HG02610 (cell line): ENCODE measurements at regions not wholly inside any gene's neighbourhood (a gene's known extent, or its start where the extent isn't known, plus 50 kb on each side); places are given as distances from the start of the nearest gene placed in this dataset.

ENCODE experiments used
- ATAC-seq: cut with Tn5 transposase; IDR thresholded peaks from one replicate; pipeline ENCODE4 v1.9.1; 2021; ENCODE audit warnings: mild to moderate bottlenecking, moderate library complexity; ENCODE audit not compliant: unreplicated experiment

DNA sequence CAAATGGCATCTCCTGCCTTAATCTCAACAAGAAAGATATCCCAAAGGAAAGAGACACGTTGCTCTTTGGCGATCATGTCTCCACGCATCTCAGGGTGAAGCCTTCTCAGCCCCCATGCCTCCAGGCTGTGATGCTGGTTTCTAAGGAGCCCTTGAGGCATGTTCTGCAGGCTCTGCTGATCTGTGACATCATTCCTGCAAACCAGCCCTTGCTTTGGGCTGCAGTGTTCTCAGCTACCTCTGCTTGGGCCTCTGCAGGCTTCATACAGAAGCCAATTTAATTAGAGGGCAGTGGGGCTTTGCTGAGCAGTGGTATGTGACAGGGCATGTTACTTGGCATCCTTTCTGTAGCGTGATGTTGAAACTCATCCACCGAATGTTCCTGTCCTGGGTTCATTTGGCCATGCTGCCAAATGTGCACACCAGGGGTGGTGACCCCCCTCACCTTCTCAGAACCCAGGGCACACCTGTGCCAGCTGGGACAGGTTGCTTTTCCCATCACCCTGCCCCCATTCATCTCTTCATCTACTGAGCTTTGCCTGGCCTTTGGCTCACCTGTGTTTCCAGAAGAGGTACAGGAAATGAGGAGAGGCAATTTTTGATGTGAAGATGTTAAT lies 230.9 kb downstream of the TEX29 start:
- no peak for ATAC-seq

DNA sequence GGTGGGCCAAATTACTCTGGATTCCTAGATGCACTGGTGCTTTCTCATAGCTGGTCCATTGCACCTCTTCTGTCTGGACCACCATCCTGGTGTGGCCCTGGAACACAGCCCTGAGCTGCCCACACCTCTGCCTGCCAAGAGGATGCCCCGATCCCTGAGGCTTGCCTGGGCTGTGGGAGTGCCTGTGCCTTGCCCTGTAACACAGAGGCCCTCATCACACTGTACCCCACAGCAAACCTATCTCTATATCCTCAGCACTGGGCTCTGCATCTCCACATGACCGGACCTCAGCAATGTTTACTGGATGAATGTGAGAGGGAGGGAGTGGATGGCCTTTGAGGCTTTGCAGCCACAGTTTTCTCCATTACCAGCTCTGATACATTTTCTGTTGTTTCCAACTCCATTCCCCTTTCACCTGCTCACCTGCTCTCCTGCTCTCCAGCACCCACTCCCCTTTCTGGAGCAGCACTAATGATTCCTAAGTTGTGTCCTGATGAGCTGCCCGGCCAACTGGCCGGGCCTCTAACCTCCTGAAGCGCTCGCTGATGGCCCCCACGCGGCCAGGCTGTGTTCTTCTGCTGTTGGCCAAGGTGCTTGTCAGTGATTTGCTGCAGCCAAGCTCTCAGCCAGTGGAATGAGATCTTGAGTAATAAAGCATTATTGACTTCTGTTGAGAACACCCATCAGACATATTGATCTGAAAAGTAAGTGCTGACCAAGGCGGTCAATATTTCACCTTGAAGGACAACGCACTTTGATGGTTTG lies 232.6 kb downstream of the TEX29 start:
- ATAC-seq, result no peak

DNA sequence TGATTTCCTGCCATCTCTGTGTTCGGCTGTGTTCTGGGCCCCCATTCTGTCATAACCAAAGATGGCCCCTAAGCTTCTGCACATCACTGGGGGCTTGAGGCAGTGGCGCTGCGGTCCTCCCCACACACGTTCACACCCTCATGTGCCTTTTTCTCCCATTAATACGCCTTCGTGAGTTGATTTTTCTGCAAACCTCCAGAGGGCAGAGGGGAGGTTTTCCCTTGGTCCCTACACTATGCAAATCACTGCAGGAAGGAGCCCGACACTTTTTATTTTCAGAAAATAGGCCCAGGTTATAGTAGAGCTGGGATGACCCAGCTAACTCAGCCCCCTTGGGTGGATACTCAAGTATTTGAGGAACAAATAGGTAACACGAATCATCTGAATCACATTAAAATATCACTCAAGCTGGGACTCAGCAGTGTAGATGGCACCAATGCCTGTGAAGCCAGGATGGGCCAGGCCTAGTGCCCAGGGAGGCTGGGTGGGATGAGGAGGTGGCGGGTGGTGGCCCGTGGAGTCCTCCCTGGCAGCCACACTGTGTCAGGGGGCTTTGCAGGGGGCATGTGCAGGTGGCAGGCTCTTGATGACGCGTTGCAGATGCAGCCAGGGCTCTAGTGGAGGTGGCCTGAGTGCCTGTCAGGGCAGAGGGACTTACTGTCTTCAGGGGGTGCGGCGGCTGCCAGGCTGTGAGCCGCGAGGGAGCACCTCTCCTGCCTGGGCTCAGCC lies 234.3 kb downstream of the TEX29 start:
- ATAC-seq, result no peak

DNA sequence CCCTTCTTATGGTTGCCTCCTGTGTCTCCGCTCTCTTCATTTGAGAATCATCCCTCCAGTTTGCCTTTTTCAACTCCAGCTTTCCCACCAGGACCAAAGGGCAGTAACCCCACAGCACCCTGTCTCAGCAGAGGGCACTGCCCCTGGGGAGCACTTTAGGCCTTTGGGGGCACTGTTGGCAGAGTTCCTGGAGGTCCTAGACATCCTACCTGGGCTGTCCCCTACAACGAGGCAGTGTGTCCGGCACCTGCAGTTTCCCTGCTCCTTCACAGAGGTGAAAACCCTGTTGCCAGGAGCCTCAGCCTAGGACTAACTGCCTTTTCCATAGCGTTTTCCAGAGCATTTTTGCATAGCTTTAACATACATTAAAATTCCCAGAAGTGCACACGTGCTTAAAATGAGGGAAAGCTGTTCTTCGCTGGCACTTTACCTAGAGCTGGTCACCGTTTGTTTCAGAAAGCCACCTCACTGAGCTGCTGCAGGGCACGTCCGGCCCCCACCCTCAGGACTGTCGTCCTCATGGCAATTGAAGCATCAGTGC lies 234.9 kb downstream of the TEX29 start:
- no peak for ATAC-seq

DNA sequence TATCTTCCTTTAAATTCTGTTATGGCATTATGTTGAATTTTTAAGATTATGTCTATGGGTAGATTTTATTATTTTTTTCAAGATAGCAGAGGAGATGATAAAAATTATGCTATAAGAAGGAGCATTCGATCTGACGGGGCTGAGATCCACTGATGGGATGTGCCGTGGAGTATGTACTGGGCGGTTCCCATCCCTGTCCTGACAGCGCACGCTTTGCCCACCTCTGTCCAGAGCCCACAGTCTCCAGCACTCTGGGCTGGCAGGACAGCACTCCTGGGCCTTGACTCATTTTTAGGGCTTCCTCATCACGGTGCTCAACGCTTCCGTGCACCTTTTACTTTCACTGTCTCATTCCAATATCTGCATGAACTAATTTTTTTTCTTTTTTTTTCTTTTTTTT lies 235.5 kb downstream of the TEX29 start:
- ATAC-seq, result no peak

DNA sequence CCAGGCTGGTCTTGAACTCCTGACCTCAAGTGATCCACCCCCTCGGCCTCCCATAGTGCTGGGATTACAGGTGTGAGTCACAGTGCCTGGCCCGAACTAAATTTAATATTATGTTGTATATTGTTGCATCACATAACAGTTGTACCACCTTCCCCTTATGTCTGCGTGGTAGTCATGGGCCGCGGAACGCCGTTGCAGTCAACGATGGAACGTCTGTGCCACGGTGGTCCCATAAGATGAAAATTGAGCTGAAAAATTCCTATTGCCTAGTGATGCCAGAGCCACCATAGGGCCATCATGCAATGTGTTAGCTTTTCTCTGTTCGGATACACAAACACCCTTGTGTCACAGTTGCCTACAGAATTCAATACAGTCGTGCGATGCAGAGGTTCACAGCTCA lies 236.1 kb downstream of the TEX29 start:
- ATAC-seq, result no peak

DNA sequence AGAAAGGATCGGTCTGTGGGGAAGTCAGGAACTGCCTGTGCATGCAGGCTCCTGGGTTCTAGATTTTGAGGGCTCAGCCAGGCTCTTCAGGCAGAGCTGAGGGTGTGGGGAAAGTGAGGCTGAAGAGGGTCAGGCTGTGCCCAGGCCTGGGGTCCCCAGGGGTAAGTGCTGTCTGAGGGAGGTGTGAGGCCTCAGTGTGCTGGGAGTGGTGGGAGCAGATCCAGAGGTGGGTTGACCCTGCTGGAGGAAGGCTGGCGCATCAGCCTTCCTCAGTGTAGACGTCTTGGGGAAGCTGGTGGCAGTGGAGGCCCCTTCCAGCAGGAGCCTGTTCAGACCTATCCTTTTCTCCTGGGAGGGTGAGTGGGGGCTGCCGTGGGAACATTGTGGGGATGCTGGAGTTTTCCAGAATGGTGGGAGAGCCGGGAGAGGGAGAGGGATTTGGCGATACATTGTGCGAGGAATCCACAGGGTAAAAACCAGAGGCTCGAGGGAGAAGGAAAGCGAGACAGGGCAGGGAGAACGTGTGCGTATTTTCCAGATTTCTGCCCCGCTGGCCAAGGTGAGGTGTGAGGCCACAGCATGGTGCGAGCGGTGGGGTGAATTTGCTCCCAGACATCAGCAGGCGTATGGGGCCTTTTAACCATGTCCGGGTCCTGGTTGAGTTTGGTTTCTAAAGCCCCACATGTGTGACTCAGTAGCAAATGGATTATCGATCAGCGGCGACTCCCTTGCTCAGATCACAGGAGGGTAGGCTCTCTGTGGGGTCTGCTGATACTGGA lies 237.7 kb downstream of the TEX29 start:
- no peak for ATAC-seq

DNA sequence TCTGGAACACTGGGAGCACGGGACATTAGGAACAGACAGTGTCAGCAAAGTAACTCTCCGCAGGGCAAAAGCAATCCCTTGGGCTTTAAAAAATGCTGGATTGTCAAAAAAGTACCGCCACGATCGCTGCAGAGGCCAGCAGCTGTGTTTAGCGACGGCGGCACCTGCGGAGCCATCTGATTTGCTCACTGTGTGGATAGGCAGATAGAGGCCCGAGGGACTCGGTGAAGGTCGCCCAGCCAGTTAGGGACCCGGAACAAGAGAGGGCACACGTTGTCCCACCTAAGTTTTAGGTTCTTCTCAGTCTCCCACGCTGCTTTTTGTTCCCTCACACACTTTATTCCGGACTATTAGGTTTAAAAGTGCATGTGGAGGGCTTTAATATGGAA lies 238.3 kb downstream of the TEX29 start:
- ATAC-seq, result no peak

DNA sequence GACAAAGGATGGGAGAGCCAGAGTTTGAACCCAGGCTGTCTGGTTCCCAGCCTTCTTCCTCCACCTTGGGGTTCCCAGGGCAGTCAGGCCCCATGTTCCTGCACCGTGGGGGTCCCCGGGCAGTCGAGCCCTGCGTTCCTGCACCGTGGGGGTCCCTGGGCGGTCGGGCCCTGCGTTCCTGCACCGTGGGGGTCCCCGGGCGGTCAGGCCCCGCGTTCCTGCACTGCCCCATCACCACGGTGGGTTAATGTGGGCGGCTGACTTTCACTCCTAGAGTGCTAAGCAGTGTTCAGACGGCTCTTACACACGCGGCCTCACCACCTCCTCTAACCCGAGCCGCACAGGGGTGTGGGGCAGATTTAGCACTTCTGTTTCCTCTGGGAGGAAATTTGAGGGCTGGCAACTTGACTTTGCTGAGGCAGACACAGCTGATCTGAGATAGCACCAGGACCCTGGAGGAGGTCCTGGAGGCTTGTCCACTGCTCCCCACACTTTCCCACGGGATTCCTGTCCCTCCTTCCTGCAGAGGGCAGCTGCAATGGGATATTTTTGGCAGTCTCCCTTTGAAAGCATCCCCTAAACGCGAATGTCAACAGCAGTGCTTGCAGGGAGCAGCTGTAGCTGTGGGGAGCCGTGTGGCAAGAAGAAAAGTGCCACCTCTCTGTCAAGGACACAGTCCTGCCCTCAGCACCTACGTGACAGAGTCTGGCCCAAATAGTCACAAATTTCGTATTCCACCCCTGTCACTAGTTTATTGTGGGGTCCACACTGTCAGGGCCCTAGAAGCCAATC lies 239.4 kb downstream of the TEX29 start:
- no peak for ATAC-seq

DNA sequence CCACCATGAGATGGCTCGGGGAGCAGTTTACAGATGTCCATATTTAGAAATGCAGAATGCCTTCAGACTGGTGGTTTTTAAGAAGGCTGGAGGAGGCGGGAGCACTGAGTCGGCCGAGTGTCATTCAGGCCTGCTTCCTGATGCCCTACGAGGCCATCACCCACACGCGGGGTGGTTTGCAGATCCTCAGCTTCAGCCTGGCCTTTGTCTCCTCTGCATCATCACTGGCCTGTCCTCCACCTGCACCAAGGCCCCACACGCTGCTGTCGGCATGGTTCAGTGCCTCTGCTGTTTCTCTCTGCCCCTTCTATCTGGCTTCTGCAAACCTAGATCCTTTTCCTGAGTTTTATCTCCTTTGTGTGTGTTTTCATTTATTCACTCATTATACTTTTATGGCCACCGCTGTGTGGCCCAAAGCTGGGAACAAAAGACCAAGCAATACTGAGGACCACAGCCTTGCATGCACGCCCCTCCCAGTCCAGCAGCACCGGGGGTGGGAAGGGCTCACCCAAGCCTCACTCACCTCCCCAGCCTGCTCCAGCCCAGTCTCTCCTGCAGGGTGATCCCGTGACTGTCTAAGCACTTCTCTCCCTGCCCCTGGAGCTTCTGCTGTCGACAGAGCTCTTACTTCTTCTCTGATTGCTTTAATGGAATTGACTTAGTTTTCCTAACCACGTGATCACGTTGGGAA lies 240.8 kb downstream of the TEX29 start:
- no peak for ATAC-seq

DNA sequence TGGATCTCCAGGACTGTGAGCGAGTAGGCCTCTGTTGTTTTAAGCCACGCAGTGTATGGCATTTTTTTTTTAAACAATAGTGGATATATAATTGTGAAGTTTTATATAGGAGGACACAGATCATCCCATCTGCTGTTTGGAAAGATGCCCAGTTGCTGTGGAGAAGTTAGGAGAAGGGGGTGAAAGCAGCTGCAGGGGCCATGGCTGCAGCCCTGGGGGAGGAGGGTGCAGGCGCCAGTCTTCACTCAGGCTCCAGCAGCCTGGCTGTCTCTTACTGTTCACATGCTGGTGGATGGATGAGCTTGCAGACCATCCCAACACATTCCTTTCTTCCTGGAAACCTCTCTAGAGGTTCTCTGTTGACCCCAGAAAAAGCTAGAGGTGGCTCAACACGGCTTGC lies 242.3 kb downstream of the TEX29 start:
- no peak for ATAC-seq

DNA sequence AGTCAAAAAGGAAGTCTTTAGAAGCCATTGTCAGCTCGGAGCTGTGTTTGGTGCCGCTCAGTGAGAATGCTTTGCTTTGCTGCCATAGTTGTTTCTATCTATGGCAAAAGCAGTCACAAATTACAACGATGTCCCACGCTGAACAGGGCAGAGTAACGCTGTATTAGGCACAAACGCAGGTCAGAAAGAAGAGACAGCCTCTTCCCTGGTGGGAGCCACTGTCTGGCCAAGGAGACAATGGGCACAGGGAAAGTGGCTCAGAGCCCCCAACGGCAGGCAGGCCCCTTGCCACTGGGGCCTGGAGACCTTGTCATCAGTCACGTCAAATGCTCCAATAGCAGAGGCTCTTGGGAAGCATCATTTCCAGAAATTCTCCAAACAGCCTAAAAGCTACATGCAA lies 244.2 kb downstream of the TEX29 start:
- no peak for ATAC-seq

DNA sequence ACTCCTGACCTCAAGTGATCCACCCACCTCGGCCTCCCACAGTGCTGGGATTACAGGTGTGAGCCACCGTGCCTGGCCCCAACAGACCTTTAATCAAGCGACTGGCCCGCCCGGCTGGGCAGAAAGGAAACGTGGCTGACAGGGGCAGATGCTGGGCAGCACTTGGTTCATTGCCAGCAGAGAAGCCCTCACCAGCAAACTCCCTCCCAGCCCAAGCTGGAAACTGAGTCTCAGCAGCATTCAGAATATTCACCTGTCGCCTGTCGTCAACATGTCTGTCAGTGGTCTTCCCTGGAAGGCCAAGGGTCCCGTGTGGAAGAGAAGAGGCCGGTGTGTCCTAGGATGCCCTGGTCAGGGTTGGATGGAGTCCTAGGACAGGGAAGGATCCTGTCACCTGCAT lies 245.0 kb downstream of the TEX29 start:
- no peak for ATAC-seq

DNA sequence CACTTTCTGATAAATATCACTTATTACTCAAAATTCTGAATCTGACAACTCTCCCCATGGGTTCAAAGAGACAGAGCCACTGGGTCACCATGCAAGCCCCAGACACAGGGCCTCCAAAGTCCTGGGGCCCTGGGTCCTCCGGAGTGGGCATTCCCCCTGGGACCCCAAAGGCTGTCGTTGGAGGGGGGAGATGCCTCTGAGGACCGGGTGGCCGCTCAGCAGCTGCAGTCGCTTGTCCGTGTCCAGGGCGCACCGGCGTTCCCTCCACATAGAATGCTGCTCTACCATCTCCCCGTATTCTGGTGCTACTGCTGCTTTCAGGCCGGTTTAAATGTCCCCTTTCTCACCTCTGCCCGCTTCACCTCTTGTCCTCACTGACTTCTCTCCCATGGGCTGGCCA lies 246.1 kb downstream of the TEX29 start:
- ATAC-seq, result no peak

DNA sequence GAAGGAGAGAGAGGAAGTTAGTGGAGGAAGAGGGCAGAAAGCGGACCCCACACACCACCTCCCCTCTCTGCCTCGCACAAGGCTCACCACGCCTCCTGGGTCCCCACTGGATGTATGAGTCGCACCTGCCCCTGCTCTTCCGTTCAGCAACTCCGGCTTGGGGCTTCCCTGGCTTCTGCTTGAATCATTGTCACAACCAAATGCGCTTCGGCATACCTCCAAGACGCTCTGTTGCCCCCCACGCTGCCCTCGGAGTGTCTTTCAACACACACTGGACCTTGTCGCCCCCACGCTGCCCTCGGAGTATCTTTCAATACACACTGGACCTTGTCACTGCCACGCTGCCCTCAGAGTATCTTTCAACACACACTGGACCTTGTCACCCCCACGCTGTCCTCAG lies 247.2 kb downstream of the TEX29 start:
- ATAC-seq, result no peak

DNA sequence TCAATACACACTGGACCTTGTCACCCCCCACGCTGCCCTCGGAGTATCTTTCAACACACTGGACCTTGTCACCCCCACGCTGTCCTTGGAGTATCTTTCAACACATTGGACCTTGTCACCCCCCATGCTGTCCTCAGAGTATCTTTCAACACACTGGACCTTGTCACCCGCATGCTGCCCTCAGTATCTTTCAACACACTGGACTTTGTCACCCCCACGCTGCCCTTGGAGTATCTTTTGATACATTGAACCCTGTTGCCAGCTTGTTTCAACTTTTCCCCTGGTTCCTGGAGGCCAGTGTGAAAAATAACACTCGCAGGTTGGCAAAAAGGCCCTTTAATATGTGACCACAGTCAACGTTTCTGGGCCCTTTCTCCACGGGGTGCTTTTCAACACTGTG lies 247.8 kb downstream of the TEX29 start:
- ATAC-seq, result no peak

DNA sequence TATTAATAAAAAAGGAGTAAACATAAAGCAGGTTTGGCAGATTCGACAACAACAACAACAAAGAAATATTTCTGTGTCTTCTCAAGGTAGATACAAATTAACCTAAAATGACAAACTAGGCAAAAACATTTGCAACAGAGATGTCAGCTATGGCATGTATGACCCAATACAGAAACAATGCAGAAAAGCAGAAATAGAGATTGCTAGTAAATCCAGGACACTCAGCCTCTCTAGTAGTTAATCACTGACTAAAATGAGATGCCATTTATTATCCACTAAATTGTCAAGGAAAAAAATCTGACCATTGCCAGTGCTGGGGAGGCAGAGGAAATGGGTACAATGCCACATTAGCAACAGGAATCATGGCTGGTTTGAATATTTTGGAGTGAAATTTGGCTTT lies 250.5 kb downstream of the TEX29 start:
- ATAC-seq, result no peak

DNA sequence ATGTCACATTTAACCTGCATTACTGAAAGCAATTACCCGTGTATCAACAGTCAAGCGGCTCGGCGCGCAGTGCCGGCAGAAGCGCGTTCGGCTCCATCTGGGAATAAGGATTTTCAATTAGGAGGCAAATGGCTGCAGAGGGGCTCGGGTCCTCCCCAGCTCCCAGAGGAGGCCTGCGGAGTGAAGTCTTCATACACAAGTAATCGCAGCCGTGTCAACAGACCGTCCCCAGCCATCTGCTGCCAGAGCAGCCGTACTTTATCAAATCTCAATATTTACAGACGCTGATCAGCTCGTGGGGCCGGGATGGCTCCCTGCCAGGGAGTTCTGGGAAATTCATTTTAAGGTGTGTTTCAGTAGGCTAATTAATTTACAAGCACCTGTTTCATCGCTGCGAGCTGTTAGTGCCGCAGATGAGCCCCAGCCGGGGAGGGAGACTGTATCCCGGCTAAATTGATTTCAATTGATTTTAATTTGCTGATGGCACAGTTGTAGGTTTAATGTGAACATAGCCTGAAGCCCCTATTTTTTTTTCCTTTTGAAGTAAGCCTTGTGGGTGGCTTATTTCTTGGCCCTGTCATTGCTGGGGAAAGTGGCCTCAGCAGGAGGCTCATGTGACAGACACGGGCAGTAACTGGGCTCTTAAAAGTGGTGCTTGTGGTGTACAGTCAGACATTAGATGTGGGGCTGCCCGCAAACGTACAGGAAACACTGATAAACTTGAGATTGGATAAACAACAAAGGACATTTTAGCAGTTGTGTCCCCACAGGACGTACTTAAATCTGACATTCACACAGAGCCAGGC lies 252.7 kb downstream of the TEX29 start:
- no peak for ATAC-seq

DNA sequence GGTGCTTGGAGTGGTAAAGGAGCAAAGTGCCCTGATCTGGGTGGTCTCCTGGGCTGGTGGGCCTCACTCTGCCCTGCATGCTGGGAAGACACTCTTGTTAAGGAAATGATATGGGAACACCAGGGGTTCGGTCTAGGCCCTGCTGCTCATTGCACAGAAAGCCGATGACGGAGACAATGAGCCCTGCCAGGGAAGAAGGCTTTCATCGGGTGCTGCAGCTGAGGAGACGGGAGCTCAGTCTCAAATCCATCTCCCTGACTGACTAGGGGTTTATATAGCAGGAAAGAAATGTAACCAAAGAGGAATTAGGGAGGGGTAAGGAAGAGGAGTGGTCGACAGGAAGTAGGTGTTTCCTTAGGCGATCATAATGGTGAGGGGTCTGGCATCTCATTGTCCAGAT lies 253.4 kb downstream of the TEX29 start:
- no peak for ATAC-seq
